GM18502 (cell line): ENCODE measurements at regions not wholly inside any gene's neighbourhood (a gene's known extent, or its start where the extent isn't known, plus 50 kb on each side); places are given as distances from the start of the nearest gene placed in this dataset.
"Not testable (repeated sequence)": the region's sequence is repeated elsewhere in the genome, so short reads cannot be mapped to it uniquely, and the experiment has no call there.

Experiments
- ATAC-seq: cut with Tn5 transposase; IDR thresholded peaks from one replicate; pipeline ENCODE4 v1.9.1; 2021; ENCODE audit warnings: mild to moderate bottlenecking; ENCODE audit not compliant: unreplicated experiment, poor library complexity

DNA sequence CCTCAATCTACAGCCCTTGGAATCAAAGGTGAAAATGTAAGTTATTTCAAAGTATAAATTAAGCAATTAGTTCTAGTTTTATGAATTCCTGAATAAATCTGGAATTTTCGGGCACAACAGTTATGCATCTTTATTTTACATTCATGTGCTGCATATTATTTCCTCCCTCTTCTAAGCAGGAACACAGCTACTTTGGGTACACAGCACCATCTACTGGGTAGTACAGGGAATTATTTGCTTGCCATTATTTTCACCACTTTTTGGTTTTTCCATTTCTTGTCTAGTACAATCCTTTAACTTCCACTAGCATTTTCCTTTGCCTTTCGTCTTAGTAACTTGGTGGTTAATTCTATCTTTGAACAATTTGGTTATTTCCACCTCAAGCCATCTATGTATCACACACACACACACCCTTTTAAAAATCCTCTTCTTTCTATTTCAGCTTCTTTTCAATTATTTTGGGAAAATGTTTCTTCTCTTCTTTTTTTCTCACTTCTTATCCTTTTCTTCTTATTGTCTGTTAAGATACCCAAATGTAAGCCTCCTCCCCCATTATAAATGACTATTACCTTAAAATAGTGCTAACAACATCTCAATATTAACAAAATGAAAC lies 451.0 kb downstream of the MFSD1 start:
- ATAC-seq, result peak; percentile 54

DNA sequence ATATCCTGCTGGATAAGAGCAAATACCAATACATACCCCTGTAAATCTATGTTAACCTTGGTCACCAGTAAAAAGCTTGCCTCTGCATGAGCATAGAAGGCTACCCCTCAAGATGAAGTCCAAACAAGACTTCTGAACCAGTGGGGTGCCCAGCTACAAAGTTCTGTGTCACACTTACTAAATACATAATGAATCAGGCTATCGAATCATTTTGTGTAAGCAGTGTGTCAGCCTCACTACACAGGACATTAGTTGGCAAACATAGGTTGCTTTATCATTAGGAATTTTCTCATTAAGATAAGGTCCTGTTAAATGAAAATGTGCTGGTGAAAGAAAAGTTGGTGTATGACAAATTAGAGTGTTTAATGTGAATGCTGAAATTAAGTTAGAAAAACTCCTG lies 452.0 kb downstream of the MFSD1 start:
- ATAC-seq, result no peak

DNA sequence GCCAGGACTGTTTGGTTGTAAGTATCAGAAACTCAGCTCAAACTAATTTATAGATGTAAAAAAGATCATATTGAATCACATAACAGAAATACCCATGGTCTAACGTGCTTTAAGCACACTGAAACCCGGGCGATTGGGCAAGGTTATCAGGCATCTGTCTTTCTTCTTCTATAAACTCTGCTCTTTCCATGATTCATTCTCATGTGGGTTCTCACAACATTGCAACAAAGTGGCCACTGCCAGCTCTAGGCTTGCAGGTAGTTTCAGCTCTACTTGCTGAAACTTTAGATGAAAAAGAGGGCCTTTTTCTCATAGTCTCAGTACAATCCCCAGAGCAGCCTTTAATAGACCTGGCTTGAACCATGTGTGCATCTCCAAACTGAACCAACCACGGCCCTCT lies 456.1 kb downstream of the MFSD1 start:
- no peak for ATAC-seq

DNA sequence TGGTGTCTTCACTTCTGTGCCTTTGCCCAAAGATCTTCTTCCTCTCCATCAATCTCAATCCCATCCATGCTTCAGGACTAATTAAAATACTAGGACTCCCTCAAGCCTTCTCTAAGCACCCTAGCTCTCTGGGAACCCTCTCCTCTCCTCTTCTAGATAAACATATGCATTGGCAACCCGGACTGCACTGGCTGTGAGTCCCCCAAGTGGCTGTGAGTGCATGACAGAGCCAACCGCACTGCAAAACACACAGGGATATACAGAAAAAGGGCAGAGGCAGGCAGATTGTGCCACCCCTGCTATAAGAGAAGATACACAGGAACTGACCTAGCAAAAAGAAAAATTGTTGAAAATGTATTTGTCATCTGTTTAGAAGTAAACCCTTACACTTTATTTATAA lies 457.1 kb downstream of the MFSD1 start:
- no peak for ATAC-seq

DNA sequence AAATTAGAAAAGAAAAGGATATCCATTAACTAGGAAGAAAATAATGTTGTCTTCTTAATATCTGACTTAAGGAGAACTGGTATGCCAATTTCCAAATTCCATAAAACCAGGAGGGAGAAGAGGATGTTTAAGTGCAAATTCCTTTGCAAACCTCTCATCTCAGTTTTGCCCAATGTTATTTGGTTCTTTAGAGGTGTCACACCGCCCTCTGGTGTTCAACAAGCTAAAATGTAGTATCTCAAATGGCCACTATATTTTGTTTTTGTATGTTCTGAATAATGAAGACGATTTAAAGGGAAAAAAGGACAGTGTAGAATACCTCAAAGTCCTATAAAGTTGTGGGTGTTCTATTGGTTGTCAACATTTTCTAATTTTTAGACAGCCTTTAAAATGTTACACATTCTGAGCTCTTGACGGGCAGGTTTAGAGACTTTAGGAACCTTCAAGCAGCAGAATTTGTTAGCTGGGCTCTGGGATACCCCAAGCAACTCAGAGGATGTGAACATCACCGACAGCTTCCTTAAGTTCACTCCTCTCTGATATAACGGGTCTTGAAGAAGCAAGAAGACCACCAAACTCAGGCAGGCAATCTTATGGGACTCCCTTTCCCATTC lies 458.3 kb downstream of the MFSD1 start:
- ATAC-seq, result peak; percentile 70

DNA sequence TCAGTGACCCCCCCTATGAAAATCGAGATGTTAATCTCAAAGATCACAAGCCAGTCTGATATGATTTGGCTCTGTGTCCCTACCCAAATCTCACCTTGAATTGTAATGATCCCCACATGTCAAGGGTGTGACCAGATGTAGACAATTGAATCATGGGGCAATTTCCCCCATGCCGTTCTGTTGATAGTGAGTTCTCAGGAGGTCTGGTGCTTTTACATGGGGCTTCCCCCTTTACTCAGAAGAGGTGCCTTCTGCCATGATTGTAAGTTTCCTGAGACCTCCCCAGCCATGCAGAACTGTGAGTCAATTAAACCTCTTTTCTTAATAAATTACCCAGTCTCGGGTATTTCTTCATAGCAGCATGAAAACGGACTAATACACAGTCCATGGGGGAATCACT lies 459.5 kb downstream of the MFSD1 start:
- not testable (repeated sequence) for ATAC-seq

DNA sequence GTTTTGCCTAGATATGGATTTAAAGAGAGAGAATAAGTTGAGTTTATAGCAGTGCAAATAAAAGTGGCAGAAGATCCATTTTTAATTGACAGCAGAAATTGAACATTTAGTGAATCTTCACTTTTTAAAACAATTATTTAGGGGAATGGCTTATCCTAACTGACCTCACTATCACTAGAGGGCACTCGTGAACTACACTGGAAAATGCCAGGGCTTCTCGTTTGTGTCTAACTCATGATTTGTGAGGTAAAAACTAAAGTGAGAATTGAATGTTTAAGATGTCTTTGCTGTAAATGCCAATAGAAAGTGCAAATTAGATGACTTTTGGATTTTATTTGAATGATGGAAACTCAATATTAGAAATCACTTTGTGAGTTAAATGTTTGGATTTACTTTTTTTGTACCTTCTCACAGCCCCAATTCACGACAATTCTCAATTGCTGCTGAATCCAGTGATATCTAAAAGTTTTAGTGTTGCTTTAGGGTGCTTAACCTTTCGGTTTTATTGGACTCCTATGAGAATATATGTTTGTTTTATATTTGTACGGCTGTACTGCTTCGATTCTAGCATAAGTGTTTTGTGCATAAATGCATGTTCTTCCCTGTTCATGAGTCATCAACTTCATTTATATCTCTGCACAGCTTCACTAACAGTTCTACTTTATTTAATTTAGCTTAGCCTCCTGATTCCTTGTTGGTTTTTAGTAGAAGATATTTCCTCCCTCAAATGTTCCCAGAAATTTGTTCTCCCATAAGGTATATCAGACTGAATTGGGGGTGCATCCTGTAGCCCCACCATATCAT lies 462.1 kb downstream of the MFSD1 start:
- ATAC-seq, result no peak

DNA sequence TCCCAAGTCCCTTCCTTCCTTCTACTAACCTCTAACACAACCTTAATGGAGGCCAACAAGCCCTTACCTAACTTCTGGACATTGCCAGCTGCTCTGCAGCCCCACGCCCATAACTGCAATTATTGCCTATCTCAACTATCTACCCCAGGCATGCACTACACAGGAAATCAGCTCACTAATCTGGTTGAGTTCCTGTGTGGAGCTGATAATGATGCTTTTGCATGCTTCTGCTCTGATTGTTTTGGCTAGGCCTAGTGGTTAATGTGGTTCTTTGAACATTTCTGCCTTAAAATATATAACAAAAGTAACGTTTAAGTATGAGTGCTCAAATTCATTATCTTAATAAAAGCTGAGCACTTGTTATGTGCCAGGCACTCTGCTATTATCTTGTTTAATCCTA lies 463.9 kb downstream of the MFSD1 start:
- ATAC-seq, result no peak

DNA sequence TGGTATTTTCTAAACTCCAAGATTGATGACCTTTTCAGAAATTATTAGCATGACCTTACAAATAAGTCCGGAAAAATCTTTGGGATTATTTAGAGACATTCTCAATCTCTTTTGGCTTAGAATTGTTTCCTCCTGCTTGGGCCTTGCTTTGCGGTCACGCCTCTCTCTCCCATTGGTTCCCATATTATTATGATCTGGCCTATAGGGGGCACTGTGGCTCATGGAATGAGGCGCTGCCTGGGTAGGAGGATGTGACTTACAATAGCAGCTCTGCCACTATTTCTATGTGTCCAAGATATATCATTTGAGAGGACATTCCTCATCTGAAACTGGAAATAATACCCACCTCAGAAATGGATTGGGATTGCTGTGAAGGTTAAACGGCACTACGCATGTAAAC lies 464.9 kb downstream of the MFSD1 start:
- peak; percentile 67 for ATAC-seq

DNA sequence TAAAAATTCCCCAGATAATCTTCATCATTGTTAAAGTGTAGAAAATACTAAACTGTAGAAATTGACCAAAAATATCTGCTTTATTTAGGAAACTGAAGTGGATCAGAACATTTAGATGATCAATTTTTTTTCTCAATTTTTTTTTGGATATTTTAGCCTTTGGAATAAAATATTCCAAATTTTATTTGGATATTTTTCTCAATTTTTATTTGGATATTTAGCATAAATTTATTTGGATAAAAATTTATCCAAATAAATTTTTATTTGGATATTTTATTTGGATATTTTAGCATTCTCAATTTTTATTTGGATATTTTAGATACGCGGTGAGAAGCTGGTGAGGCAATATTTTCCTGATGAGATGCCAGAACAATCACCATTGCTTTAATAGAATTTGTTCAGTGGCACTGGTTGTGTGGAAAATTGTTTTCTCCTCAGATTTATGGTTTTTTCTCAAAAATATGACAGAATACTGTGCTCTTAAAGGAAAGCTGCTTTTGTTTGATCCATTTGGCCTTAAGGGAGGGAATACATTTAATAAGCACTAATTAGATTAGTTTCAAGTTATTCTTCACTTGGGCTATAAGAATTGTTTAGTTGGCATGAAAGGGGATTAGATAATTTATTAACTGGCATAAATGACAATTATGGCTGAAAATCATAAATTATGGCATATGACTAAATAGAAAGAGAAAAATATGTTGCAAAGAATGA lies 470.1 kb downstream of the MFSD1 start:
- ATAC-seq, result no peak

DNA sequence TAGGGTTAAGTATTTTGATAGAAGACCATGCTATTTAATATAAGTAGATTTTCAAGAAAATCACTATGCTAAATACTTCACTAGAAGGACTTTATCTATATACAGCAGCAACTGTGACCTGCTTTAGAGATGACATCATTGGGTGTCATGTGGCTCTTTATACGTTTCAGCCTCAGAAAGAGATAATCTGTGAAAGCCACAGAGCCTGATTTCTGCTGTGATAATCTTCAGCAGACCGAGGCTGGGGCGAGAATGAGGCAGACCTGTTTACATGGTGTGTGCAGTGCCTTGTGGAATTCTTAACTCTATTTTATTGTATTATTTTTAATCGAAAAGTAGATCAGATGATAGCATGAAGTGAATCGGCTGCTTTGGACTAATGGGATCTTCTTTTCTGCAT lies 471.2 kb downstream of the MFSD1 start:
- ATAC-seq, result no peak

DNA sequence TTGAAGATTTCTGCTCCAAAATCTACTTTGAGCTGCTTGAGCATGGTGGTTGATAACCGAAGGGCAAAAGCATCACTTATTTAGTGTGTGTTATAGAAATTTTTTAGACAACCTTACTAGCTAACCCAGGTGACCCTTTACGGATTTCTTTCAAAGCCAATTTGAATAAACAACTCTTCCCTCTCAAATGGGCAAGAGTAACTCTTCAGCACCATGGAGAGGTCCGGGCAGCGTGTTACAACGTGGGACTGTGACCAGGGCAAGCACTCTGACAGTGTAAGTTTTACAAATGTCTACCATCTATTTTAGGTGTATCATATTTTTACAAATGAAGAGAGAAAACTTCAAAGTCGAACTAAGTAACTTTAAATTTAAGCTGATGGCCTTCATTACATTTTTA lies 471.8 kb downstream of the MFSD1 start:
- no peak for ATAC-seq

DNA sequence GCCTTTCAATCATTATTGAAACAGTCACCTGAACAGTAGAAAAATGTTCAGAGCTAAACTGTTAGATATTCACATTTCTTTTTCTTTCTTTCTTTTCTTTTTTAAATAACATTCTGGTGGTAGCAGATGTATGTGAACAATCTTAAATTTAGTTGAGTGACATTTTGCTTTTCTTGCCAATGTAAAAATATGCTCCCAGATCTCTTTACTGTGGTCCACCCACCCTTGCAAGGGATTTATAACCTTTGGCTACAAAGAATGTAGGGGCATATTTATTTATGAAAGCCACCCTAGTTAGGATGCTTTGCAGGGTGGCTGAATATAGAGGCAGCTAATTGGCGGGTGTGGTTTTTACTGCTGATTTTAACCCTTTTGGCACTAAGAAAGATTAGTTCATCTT lies 473.9 kb downstream of the MFSD1 start:
- ATAC-seq, result no peak

DNA sequence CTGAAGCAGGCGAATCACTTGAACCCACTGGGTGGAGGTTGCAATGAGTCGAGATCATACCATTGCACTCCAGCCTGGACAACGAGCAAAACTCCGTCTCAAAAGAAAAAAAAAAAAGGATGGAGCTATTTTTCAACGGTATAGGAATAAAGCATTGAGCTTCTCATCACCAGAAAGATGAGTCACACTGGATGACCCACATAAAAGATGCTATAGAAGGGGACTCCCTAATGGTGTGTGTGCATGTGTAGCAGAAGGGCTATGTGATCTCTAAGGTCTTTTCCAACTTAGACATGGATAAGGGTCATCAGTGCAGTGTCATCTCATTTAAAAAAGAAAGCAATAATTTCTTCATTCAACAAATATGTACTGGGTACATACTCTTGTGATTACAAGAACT lies 476.0 kb downstream of the MFSD1 start:
- no peak for ATAC-seq

DNA sequence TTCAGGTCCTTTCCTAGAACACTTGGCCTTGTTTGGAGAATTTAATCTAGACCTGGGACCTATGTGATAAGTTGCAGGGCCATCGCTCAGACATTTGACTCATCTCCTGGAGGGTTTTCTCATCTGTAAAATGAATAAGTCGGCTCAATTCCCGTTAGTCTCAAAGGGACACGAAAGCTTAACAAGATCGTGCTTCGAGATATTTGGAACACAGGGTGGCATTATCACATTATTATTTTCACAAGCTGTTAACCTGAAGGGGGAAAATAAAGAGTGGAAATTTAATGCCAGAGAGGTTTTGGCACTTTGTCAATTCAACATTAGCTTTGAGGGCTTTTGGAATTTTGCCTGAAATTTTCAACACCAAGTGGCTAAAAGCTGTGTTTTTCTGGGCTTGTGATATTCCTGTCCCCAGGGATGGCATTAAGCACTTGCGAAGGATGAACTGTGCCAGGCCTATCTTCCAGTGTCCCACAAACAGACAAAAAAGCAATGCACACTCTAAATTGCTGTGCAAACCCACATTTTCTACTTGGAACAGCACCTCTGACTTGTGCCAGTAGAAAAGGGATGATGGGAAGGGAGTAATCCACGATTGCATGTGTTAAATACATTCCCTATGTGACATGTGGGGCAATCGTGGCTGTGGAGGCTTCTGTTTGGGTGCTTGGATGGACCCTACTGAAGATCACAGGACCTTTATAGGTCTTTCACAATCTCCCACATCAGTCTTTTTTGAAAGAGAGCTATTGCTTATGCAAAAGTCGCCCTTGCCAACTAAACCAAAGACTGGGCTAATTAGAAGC lies 478.7 kb downstream of the MFSD1 start:
- ATAC-seq, result no peak

DNA sequence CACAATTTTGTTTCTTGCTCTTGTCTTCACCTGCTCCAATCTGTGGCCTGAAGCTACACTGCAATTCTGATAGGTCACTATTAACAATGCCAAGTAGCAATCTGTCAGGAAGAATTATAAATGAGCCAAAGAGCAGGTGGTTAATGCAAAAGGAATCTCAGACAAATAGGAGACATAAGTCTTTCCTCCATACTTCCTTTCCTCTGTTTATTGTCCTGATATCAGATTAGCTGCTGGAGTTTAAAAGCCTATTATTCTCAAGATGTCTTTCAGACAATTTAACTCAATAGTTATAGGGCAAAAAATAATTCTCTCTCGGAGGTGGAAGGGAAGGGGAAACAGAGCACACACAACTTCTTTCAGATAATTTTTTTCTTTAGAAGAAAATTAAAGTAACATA lies 491.6 kb downstream of the MFSD1 start:
- no peak for ATAC-seq

DNA sequence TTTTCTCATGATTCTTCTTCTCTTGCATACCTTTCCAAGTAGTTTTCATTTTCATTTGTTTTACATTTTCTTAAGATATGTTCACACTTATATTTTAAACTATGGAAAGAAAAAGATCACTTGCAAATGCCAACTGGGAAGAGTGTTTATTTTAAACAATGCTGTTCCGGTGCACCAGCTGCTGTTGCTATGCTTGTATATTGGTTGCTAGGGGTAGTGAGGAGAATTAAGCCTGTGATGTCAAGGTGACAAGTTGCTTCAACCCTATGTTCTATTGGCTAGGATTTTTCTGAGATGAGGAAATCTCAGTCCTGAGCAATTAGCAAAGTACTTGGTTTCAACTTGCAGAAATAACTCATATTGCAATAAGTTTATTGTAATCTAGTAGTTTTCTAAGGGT lies 500.1 kb downstream of the MFSD1 start:
- ATAC-seq, result no peak

DNA sequence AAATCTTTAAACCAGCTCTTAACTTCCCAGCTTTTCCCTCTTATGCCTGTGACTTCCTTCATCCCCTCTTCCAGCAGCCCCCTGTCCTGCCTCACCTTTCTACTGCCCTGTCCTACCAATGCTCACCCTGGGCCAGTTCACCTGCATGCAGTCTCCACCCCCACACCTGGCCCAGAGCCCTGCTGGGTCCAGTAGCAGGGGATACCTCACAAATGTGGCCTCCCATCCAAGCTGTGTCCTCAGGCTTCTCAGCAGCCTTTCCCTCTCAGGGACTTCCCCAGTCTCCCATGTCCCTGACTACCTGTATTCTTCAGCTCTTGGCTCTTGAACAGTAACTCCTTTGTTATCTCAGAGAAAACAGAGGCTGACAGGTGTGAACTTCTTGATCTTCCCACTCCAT lies 503.2 kb downstream of the MFSD1 start:
- no peak for ATAC-seq

DNA sequence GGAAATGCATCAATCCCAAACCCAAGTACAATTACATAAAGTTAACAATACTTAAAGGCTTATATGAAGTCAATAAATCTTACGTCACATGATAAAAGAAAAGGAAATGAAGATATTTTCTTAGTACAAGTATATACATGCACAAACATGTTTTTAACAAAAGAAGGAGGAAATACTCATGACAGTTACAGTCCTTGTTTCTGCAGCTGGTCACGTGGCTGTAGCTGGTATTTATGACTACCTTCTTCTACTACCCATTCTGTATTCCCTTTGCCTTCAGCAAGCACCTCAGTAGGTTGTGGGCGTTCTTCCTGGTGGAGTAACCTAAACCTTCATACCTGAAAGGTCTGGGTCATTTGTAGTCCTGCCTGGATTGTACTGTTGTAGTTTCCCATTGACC lies 514.9 kb downstream of the MFSD1 start:
- not testable (repeated sequence) for ATAC-seq

DNA sequence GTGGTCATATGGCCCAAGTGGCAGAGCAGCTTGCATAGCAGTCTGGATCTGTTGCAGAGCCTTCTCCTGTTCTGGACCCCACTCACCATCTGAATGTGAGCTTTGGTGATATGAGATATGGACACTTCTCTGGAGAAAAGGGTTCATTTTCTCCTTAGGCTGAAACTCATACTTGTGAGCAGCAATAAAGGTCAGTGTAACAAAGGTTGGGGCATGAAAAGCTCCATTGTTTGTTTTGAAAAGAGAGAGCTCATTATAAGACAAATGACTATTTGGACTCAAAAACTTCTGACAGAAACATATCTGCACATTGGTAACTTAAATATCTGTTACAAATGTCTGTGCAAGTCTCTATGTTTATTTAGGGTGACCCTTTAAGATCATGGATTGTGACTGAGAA lies 517.3 kb downstream of the MFSD1 start:
- no peak for ATAC-seq
